Lower leg skin (tissue), 3 donors: ENCODE measurements at regions not wholly inside any gene's neighbourhood (a gene's known extent, or its start where the extent isn't known, plus 50 kb on each side); places are given as distances from the start of the nearest gene placed in this dataset.

Experiments used
- POLR2A ChIP-seq, 2 donors: fragments of 450-650 bp; IDR thresholded peaks; one replicate each; pipeline ENCODE4 v1.6.1; 2016 to 2017; ENCODE audit warnings: antibody characterized with exemption in 2 of 2, mild to moderate bottlenecking in 1 of 2, moderate library complexity in 1 of 2
- TF ChIP-seq, protein P1 (sequence below), 3 donors: fragments of 450-650 bp; IDR thresholded peaks; one replicate each; pipeline ENCODE4 v1.5.1; 2016; ENCODE audit warnings: antibody characterized with exemption in 3 of 3, mild to moderate bottlenecking in 3 of 3, moderate library complexity in 2 of 3

DNA sequence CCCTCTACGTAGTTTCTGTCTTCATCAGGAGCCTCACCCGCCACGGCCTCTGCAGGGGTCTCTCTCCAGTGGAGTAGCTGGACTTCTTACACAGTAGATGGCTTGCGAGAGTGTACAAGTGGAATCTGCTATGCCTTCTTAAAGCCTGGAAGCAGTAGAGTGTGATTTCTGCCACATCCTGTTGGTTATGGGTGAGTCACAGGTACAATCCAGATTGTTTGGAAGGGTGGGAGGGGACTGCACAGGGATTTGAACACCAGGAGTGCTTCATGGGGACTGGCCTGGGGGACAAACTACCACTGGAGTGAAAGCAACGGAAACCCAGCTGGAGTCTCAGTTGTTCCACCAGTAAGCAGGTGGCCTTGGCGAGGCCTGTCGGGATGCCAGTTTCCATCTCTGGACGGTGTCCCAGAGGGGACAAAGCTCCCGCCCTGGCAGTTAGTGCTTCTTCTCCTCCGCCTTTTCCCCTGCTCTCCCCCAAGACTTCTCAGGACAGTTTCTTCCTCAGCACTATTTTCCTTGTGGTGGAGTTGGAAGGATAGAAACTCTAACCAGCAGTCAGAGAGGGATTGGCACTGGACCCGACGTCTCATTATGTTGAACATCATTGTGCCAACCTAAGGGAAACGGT is 85.0 kb upstream of the RCN1 start:
- TF ChIP-seq, protein P1, sequence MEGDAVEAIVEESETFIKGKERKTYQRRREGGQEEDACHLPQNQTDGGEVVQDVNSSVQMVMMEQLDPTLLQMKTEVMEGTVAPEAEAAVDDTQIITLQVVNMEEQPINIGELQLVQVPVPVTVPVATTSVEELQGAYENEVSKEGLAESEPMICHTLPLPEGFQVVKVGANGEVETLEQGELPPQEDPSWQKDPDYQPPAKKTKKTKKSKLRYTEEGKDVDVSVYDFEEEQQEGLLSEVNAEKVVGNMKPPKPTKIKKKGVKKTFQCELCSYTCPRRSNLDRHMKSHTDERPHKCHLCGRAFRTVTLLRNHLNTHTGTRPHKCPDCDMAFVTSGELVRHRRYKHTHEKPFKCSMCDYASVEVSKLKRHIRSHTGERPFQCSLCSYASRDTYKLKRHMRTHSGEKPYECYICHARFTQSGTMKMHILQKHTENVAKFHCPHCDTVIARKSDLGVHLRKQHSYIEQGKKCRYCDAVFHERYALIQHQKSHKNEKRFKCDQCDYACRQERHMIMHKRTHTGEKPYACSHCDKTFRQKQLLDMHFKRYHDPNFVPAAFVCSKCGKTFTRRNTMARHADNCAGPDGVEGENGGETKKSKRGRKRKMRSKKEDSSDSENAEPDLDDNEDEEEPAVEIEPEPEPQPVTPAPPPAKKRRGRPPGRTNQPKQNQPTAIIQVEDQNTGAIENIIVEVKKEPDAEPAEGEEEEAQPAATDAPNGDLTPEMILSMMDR (IDR thresholded peaks at IDR 0.05): no peak
- no peak for TF ChIP-seq POLR2A (IDR thresholded peaks at IDR 0.05)
